IMR-90 (cell line): ENCODE measurements at regions not wholly inside any gene's neighbourhood (a gene's known extent, or its start where the extent isn't known, plus 50 kb on each side); places are given as distances from the start of the nearest gene placed in this dataset.

Experiments
- ATAC-seq: fragments of 200-7000 bp; cut with Tn5 transposase; 2 replicates; pipeline ENCODE4 v1.9.1; 2020; ENCODE audit warnings: low read depth, mild to moderate bottlenecking, moderate library complexity
- BruUV-seq: library from RNA; stranded (reverse); fragments of 400-500 nt; replicated peaks from 2 replicates; lab custom pipeline; 2021; lab: Mats Ljungman, UMichigan
- CTCF ChIA-PET: fragments of 300-600 bp; formaldehyde crosslinking; extraction: SDS; loops from one replicate; lab custom pipeline; 2021; ENCODE audit warnings: antibody characterized with exemption; lab: Yijun Ruan, JAX
- POLR2A ChIA-PET: fragments of 300-600 bp; sonication (Branson Sonifier 250); formaldehyde crosslinking; loops from one replicate; lab custom pipeline; 2022; ENCODE audit warnings: antibody characterized with exemption; ENCODE audit not compliant: unreplicated experiment; lab: Charles Lee
- DNase-seq: peaks from one replicate; pipeline ENCODE4 v3.0.0; 2013
- H2AFZ ChIP-seq: replicated peaks from 2 replicates; pipeline ENCODE3; 2013; ENCODE audit warnings: low read length, mild to moderate bottlenecking; ENCODE audit not compliant: poor library complexity
- H2AK5ac ChIP-seq: 2 replicates; pipeline ENCODE4 v1.6.1; 2013; ENCODE audit warnings: low read depth, low read length, inconsistent platforms
- H2AK9ac ChIP-seq: replicated peaks from 2 replicates; pipeline ENCODE3; 2013; ENCODE audit warnings: mild to moderate bottlenecking, low read depth, low read length, moderate library complexity; ENCODE audit not compliant: poor library complexity
- H2BK120ac ChIP-seq: 2 replicates; pipeline ENCODE4 v1.6.1; 2013; ENCODE audit warnings: low read depth, low read length, inconsistent platforms
- H2BK15ac ChIP-seq: 3 replicates; pipeline ENCODE4 v1.6.1; 2013; ENCODE audit warnings: low read depth, low read length, inconsistent platforms
- H2BK20ac ChIP-seq: 2 replicates; pipeline ENCODE4 v1.6.1; 2013; ENCODE audit warnings: low read depth, mild to moderate bottlenecking, inconsistent platforms, low read length, moderate library complexity
- H2BK5ac ChIP-seq: 2 replicates; pipeline ENCODE4 v1.6.1; 2013; ENCODE audit warnings: mild to moderate bottlenecking, low read depth, low read length, inconsistent platforms; ENCODE audit not compliant: poor library complexity, severe bottlenecking
- H3K14ac ChIP-seq: replicated peaks from 2 replicates; pipeline ENCODE4 v1.6.1; 2013; ENCODE audit warnings: low read depth, low read length, inconsistent platforms
- H3K18ac ChIP-seq: 2 replicates; pipeline ENCODE4 v1.6.1; 2013; ENCODE audit warnings: low read depth, low read length, control low read depth
- H3K23ac ChIP-seq: 2 replicates; pipeline ENCODE4 v1.6.1; 2013; ENCODE audit warnings: low read depth, low read length, inconsistent platforms
- H3K27ac ChIP-seq: 2 replicates; pipeline ENCODE4 v1.5.1; 2013; ENCODE audit warnings: mild to moderate bottlenecking, control low read depth, low read length; ENCODE audit not compliant: insufficient read depth
- H3K27me3 ChIP-seq: 2 replicates; pipeline ENCODE4 v1.6.1; 2013; ENCODE audit warnings: low read length; ENCODE audit not compliant: control insufficient read depth, insufficient read depth
- H3K36me3 ChIP-seq: 2 replicates; pipeline ENCODE4 v1.6.1; 2013; ENCODE audit warnings: low read length, mixed read lengths; ENCODE audit not compliant: control insufficient read depth, insufficient read depth
- H3K4ac ChIP-seq: 2 replicates; pipeline ENCODE4 v1.6.1; 2013; ENCODE audit warnings: low read depth, low read length, inconsistent platforms
- H3K4me1 ChIP-seq: 2 replicates; pipeline ENCODE4 v1.6.1; 2013; ENCODE audit warnings: low read length, mixed read lengths; ENCODE audit not compliant: control insufficient read depth, insufficient read depth
- H3K4me2 ChIP-seq: 2 replicates; pipeline ENCODE4 v1.6.1; 2013; ENCODE audit warnings: low read depth, mild to moderate bottlenecking, control low read depth, low read length, moderate library complexity
- H3K4me3 ChIP-seq: 2 replicates; pipeline ENCODE4 v1.5.1; 2013; ENCODE audit warnings: low read depth, mild to moderate bottlenecking, control low read depth, low read length, moderate library complexity; ENCODE audit not compliant: insufficient read depth
- H3K56ac ChIP-seq: 2 replicates; pipeline ENCODE4 v1.6.1; 2013; ENCODE audit warnings: low read length, inconsistent platforms; ENCODE audit not compliant: insufficient read depth; ENCODE audit errors: extremely low read depth
- H3K79me1 ChIP-seq, 2 experiments: 2 replicates each; pipeline ENCODE4 v1.6.1; 2013; ENCODE audit warnings: low read length in 2 of 2, inconsistent platforms in 1 of 2, low read depth in 1 of 2
- H3K9ac ChIP-seq: 2 replicates; pipeline ENCODE4 v1.6.1; 2013; ENCODE audit warnings: low read depth, low read length, control low read depth
- H3K9me1 ChIP-seq: 2 replicates; pipeline ENCODE4 v1.6.1; 2013; ENCODE audit warnings: low read length, inconsistent platforms; ENCODE audit not compliant: insufficient read depth
- H3K9me3 ChIP-seq: 2 replicates; pipeline ENCODE4 v1.6.1; 2013; ENCODE audit warnings: low read length; ENCODE audit not compliant: control insufficient read depth, insufficient read depth
- H4K20me1 ChIP-seq: 2 replicates; pipeline ENCODE4 v1.6.1; 2013; ENCODE audit warnings: low read length, inconsistent platforms; ENCODE audit not compliant: insufficient read depth
- H4K5ac ChIP-seq: 2 replicates; pipeline ENCODE4 v1.6.1; 2013; ENCODE audit warnings: mild to moderate bottlenecking, low read depth, low read length, control low read depth
- H4K8ac ChIP-seq, 2 experiments: 2 replicates each; pipeline ENCODE4 v1.6.1; 2013; ENCODE audit warnings: low read depth in 2 of 2, low read length in 2 of 2, control low read depth in 1 of 2, inconsistent platforms in 1 of 2
- H4K91ac ChIP-seq: 2 replicates; pipeline ENCODE4 v1.6.1; 2013; ENCODE audit warnings: low read depth, low read length, inconsistent platforms; ENCODE audit not compliant: insufficient read depth
- CEBPB ChIP-seq: IDR thresholded peaks from 2 replicates; pipeline ENCODE4 v1.6.1; 2012; ENCODE audit warnings: low read depth, low read length, improper control_type of control experiment
- CHD1 ChIP-seq: IDR thresholded peaks from 2 replicates; pipeline ENCODE4 v1.6.1; 2012; ENCODE audit warnings: low read depth, low read length, improper control_type of control experiment
- FOS ChIP-seq: fragments of 150-350 bp; IDR thresholded peaks from 2 replicates; pipeline ENCODE4 v1.6.1; 2016; ENCODE audit warnings: low read depth, low read length
- MAZ ChIP-seq: IDR thresholded peaks from 2 replicates; pipeline ENCODE4 v1.6.1; 2012; ENCODE audit warnings: low read depth, mild to moderate bottlenecking, low read length, improper control_type of control experiment, moderate library complexity, borderline replicate concordance
- POLR2A ChIP-seq: IDR thresholded peaks from 2 replicates; pipeline ENCODE4 v1.6.1; 2012; ENCODE audit warnings: mild to moderate bottlenecking, low read depth, low read length
- RCOR1 ChIP-seq: IDR thresholded peaks from 2 replicates; pipeline ENCODE4 v1.6.1; 2012; ENCODE audit warnings: mild to moderate bottlenecking, low read length, improper control_type of control experiment; ENCODE audit not compliant: insufficient replicate concordance
- RFX5 ChIP-seq: IDR thresholded peaks from 2 replicates; pipeline ENCODE4 v1.8.0; 2012; ENCODE audit warnings: low read depth, mild to moderate bottlenecking, low read length, moderate library complexity
- SMC3 ChIP-seq: fragments of 150-350 bp; IDR thresholded peaks from 2 replicates; pipeline ENCODE4 v1.6.1; 2016; ENCODE audit warnings: low read depth, mild to moderate bottlenecking, antibody characterized with exemption, low read length, moderate library complexity
- WGBS, 2 experiments: methylation state at CpG; one replicate each; pipeline versions ENCODE4 v1.1.5 to v1.1.7; 2013; ENCODE audit warnings: missing lambda C conversion rate in 2 of 2; ENCODE audit not compliant: insufficient read length in 1 of 2; ENCODE audit errors: extremely low coverage in 2 of 2; 5-methylcytosine and 5-hydroxymethylcytosine counted together
- dilution Hi-C: fragments of 300-500 bp; cut with HindIII; formaldehyde crosslinking; loops from one replicate; pipeline ENCODE4 v1.14.3; 2018; ENCODE audit warnings: low sequenced_read_pairs; ENCODE audit not compliant: unreplicated experiment
- in situ Hi-C: fragments of 300-500 bp; cut with MboI; formaldehyde crosslinking; loops from 3 replicates; pipeline ENCODE4 v1.14.3; 2019; ENCODE audit warnings: low sequenced_read_pairs, inconsistent platforms, mixed read lengths
- intact Hi-C: fragments of 100-400 bp; cut with micrococcal nuclease; formaldehyde crosslinking; loops from 2 replicates; pipeline ENCODE4 v1.10.0; 2022
- TF ChIP-seq, protein P1 (sequence below): fragments of 150-350 bp; IDR thresholded peaks from 2 replicates; pipeline ENCODE4 v1.6.1; 2016; ENCODE audit warnings: low read depth, mild to moderate bottlenecking, low read length, moderate library complexity, borderline replicate concordance
- TF ChIP-seq, protein P2 (sequence below): conservative IDR thresholded peaks from 2 replicates; pipeline ENCODE4 v1.5.1; 2012; ENCODE audit warnings: mild to moderate bottlenecking, low read depth, low read length, improper control_type of control experiment
- TF ChIP-seq, protein P3 (sequence below): fragments of 150-350 bp; IDR thresholded peaks from 2 replicates; pipeline ENCODE4 v1.6.1; 2017; ENCODE audit warnings: mild to moderate bottlenecking, antibody characterized with exemption, low read length, low read depth

DNA sequence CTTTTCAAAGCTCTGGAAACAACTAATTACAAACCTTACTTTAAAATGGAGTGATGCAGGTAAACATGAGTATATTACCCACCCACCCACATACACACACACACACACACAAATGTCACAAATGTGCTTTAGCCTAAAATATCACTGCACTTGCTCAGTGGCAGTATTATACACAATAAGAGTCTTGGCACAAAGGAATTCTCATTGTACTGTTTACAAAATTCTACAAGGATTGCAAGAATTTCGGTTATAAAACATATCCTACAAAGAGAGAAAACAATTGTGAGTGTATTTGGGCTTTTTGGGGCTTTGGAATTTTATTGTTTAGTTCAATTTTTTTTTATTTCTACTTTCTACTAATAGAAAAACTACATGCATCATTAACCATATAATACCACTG lies 113.2 kb upstream of the BEND6 start (continued):
- TF ChIP-seq, protein P1, sequence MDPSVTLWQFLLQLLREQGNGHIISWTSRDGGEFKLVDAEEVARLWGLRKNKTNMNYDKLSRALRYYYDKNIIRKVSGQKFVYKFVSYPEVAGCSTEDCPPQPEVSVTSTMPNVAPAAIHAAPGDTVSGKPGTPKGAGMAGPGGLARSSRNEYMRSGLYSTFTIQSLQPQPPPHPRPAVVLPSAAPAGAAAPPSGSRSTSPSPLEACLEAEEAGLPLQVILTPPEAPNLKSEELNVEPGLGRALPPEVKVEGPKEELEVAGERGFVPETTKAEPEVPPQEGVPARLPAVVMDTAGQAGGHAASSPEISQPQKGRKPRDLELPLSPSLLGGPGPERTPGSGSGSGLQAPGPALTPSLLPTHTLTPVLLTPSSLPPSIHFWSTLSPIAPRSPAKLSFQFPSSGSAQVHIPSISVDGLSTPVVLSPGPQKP = no peak

DNA sequence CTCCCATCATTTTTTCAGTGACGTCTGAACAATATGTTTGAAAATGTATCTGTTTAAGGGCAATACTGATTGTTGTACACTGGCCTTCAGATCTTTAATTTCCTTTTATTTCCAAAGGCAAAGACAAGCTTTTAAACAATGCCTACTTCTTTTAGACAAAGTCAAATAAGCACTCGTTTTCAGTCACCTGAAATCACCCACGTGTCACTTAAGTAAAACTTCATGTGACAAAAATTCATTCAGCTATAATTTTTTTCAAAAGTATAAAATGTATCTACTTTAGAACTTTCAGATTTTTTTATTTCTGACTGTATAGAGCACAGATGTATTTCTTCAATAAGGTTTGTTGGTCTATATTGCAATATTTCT lies 113.5 kb upstream of the BEND6 start:
- H2AK5ac ChIP-seq = no peak overlapping the region
- 0 out of 2 replicates have a peak, but pooled peaks cover 2% of the 10 kb centered on the region for H3K4me1 ChIP-seq
- no CpG with 5 or more reads among the region's 3 CpGs for WGBS, 2 experiments
- H3K4me3 ChIP-seq = peak overlapping the region; percentile 26
- DNase-seq (no peak), ATAC-seq (no peak)
- H4K8ac ChIP-seq = no peak overlapping the region
- no peaks in the 10 kb centered on the region for H3K9me1 ChIP-seq
- ChIA-PET POLR2A (no interaction called here), CTCF (interaction anchor here (0.6 to 1.1 kb wide), 3 partner anchors 11 to 145 kb away, joined by 3 to 5 read pairs (median 3); no protein-coding TSS in a partner anchor)
- H4K5ac ChIP-seq = no peak overlapping the region
- no peak overlapping the region for H2BK120ac ChIP-seq
- in situ Hi-C loops = loop anchor here (10.0 kb wide), 2 partner anchors 147 to 197 kb away; partner anchors contain the start of gene DST
- no peak overlapping the region for H3K4ac ChIP-seq
- peak overlapping the region; percentile 34; the same call in 1 of the 2 replicates for H3K27ac ChIP-seq
- no peak overlapping the region for H2BK15ac ChIP-seq
- TSS peak; percentile 4 for BruUV-seq
- H3K36me3 ChIP-seq = no peaks in the 10 kb centered on the region
- peak overlapping the region; percentile 37; the same call in 1 of the 2 replicates for H3K14ac ChIP-seq
- no peaks in the 10 kb centered on the region for H3K27me3 ChIP-seq
- H3K4me2 ChIP-seq = peak overlapping the region; percentile 94
- H3K9me3 ChIP-seq = no peaks in the 10 kb centered on the region
- no peak overlapping the region for H3K23ac ChIP-seq
- no peak overlapping the region for H2AK9ac ChIP-seq
- peak overlapping the region; percentile 33; the same call in 1 of the 2 replicates for H3K18ac ChIP-seq
- no peak overlapping the region for H2AFZ ChIP-seq
- H4K20me1 ChIP-seq = peaks cover 31% of the 10 kb centered on the region
- no peak overlapping the region for H4K91ac ChIP-seq
- intact Hi-C loops = loop anchor here (5.0 kb wide), 4 partner anchors 44 to 149 kb away; no protein-coding TSS in a partner anchor
- peak overlapping the region; percentile 83; the same call in 1 of the 2 replicates for H3K9ac ChIP-seq
- peaks cover 0 to 45% of the 10 kb centered on the region in 2 experiments; a peak in 3 of 4 replicates for H3K79me1 ChIP-seq
- H2BK20ac ChIP-seq = no peak overlapping the region
- dilution Hi-C loops = no loop called here
- no peak overlapping the region for H3K56ac ChIP-seq
- peak overlapping the region; percentile 71 for H2BK5ac ChIP-seq
- TF ChIP-seq, protein P2, sequence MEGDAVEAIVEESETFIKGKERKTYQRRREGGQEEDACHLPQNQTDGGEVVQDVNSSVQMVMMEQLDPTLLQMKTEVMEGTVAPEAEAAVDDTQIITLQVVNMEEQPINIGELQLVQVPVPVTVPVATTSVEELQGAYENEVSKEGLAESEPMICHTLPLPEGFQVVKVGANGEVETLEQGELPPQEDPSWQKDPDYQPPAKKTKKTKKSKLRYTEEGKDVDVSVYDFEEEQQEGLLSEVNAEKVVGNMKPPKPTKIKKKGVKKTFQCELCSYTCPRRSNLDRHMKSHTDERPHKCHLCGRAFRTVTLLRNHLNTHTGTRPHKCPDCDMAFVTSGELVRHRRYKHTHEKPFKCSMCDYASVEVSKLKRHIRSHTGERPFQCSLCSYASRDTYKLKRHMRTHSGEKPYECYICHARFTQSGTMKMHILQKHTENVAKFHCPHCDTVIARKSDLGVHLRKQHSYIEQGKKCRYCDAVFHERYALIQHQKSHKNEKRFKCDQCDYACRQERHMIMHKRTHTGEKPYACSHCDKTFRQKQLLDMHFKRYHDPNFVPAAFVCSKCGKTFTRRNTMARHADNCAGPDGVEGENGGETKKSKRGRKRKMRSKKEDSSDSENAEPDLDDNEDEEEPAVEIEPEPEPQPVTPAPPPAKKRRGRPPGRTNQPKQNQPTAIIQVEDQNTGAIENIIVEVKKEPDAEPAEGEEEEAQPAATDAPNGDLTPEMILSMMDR = no peak
- TF ChIP-seq MAZ = no peak
- TF ChIP-seq, protein P3, sequence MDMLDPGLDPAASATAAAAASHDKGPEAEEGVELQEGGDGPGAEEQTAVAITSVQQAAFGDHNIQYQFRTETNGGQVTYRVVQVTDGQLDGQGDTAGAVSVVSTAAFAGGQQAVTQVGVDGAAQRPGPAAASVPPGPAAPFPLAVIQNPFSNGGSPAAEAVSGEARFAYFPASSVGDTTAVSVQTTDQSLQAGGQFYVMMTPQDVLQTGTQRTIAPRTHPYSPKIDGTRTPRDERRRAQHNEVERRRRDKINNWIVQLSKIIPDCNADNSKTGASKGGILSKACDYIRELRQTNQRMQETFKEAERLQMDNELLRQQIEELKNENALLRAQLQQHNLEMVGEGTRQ = no peak
- no peak for TF ChIP-seq CEBPB
- TF ChIP-seq CHD1 = no peak
- no peak for TF ChIP-seq RCOR1
- no peak for TF ChIP-seq SMC3
- TF ChIP-seq, protein P1 = no peak
- TF ChIP-seq POLR2A = no peak
- TF ChIP-seq RFX5 = no peak
- no peak for TF ChIP-seq FOS
